Activated T-cell treated with anti-CD3 and anti-CD28 coated beads, Interleukin-2, amount 50 U/mL, for 1 hour (primary cell): ENCODE measurements at regions not wholly inside any gene's neighbourhood (a gene's known extent, or its start where the extent isn't known, plus 50 kb on each side); places are given as distances from the start of the nearest gene placed in this dataset.
"Not testable (repeated sequence)": the region's sequence is repeated elsewhere in the genome, so short reads cannot be mapped to it uniquely, and the experiment has no call there.

ENCODE experiments used
- DNase-seq: peaks from one replicate; pipeline ENCODE4 v3.0.0-alpha.2; 2020

DNA sequence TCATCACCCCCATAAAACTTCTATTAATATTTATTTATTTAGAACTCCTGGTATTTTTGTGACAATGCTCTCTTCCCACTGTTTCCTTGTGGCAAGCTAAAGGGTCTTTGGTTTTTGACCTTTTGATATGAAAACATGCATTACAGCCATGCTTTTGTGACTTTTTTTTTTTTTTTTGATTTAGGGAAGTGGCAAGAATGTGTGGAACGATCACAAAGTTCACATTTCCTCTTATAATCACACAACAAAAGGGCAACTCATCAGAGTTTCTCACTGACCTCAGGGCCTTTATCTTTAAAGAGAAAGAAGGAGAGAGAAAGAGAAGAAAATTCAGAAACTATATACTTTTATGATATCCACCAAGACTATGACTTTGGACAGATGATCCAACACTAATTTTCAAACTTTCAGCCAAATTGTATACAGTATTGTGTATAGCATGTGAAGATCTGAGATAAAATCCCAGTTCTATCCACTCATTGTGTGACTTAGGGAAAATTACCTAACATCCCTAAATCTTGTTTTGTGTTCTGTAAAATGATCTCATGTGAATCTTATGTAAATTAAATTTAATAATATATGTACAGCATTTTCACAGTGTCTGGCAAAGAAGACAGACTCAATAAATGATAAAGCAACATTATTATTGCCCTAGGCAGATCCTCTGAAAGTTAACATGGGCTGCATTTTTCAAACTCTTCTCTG is 106.8 kb upstream of the MARCKS start:
- no peak for DNase-seq

- no peak for DNase-seq
Observed at GRCh38 chr6:113754291-113754690, 102.9 kb upstream of the MARCKS start.

GRCh38 chr6:113755449-113756289 is 101.5 kb upstream of the MARCKS start:
- no peak for DNase-seq

GRCh38 chr6:113756290-113756665 is 100.9 kb upstream of the MARCKS start:
- no peak for DNase-seq

- DNase-seq, result no peak
Observed at GRCh38 chr6:113758214-113758613, 98.9 kb upstream of the MARCKS start.

- DNase-seq, result no peak
Observed at GRCh38 chr6:113758826-113759574, 98.1 kb upstream of the MARCKS start.

DNA sequence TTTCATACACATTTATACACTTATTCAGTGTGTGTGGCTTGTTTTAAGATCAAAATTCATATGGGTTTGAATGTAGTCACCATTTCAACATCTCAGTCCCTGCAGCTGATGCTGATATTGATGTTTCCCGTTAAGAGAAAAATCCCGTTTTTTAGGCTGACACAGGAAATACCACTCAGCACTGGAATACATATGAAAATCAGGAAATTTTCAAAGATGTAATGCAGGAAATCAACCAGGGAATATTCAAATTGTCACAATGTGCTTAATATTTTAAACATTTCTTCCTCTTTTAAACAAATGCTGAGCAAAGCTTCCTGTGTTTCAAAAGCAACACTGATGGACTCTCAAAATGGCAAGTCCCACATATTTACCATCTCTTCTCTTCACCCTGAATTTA is 94.5 kb upstream of the MARCKS start:
- DNase-seq, result no peak

- DNase-seq, result no peak
Observed at GRCh38 chr6:113763311-113763766, 93.8 kb upstream of the MARCKS start.

DNA sequence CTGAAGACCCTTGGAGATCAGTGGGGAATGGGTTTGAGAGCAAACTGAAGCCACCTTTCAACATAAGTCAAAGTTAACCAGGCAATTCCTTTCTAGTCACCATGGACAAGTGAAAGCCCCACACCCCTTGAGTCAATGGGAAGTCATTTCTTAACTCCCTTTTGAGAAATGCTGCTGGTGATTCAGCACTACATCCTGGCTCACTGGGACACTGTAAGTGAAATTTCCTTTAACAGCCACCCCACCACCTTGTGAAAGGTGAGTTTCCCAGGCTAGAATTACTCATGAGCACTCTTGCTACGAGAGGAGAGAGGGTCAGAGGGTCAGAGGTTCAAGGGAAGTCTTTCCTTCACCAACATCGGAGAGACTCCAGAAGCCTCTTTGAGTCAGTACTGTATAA is 93.3 kb upstream of the MARCKS start:
- DNase-seq, result no peak

DNA sequence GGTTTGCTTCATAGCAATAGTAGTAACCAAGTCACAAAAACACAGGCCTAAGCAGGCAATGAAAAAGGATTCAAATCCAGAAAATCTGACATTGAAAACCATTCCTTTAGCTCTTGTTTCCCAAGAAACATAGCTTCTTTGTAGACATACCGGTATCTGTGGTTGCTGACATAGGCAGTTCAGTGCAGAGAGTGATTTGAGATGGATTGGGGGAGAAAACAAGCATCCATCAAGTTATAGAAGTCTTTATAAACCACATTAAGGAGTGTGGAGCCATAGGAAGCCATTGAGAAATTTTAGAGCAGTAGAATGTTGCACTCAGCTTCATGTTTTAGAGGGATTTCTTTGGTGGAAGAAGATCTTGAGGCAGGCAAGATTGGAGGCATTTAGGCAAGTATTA is 91.2 kb upstream of the MARCKS start:
- no peak for DNase-seq

DNA sequence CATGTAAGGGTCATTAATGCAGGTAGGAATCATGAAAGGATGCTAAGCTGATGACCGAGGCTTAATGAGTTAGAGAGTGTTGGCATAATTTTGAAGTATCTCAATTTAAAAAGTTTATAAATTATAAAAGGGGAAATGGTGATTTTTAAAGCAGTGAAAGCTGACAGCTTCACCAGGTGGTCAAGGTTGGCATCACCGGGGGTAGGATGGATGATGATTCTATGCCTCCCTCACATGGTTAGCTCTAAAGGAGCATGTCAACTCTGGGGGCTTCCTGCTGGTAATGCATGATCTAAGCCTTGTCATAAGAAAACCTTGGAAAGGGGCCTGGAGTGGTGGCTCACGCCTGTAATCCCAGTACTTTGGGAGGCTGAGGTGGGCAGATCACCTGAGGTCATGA is 89.2 kb upstream of the MARCKS start:
- DNase-seq, result no peak

GRCh38 chr6:113772961-113773360 is 84.2 kb upstream of the MARCKS start:
- DNase-seq, result no peak

GRCh38 chr6:113774127-113774825 is 82.9 kb upstream of the MARCKS start:
- DNase-seq, result no peak

DNA sequence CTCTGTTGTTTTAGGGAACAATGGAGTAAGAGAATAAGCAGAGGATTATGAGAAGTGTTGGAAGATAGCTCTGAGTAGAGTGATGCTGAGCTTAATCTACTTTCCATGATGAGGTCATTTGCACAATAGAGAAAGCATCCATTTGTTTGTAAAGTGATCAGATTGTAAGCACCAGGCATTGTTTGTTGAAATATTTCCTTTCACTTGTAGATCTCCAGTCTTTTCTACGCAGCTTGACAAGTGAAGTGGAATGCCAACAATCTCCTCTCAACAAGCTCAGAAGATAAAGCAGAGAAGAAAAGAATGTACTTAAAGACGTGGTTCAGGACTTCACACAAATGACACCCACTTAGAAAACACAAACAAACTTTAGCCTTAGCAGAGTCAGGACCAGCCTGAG is 80.1 kb upstream of the MARCKS start:
- no peak for DNase-seq

GRCh38 chr6:113777601-113778000 is 79.5 kb upstream of the MARCKS start:
- no peak for DNase-seq

DNA sequence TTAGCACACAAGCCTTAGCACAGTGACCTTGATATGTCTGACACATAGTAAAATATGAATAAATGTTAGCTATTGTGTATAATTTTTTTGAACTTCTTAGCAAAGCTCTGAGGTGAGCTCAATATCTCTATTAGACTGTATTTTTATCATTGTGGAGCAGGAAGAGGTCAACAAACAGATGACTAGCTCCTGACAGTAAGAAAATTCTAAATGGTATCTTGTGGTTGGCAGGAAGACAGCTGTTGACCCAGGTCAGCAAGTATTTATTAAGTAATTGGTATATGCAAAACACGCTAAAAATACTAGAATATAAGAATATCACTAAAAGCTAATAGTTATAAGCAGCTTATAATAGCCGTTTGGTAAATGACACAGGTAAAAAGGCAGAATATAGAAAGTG is 77.5 kb upstream of the MARCKS start:
- no peak for DNase-seq

- no peak for DNase-seq
Observed at GRCh38 chr6:113782636-113783035, 74.5 kb upstream of the MARCKS start.

DNA sequence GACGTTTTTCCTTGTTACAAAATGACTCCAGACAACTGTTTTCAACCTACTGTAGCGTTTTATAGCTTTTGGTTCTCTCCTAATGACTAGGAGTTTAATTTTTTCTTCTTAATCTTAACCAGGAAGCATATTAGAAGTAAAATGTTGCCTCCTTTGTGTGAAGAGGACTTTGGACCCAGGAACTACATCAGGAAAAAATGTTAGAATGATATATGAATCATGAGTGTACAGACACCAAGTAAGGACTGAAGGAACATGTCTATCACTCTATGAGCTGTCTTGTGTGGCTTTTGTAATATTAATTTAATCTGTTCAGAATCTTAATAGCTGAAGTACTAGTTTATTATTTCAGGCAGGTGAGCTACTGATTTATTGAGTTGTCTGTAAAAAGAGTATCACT is 71.0 kb upstream of the MARCKS start:
- no peak for DNase-seq

GRCh38 chr6:113788586-113788985 is 68.6 kb upstream of the MARCKS start:
- DNase-seq, result no peak

GRCh38 chr6:113791225-113791624 is 65.9 kb upstream of the MARCKS start:
- DNase-seq, result not testable (repeated sequence)

- DNase-seq, result not testable (repeated sequence)
Observed at GRCh38 chr6:113795371-113795770, 61.8 kb upstream of the MARCKS start.

DNA sequence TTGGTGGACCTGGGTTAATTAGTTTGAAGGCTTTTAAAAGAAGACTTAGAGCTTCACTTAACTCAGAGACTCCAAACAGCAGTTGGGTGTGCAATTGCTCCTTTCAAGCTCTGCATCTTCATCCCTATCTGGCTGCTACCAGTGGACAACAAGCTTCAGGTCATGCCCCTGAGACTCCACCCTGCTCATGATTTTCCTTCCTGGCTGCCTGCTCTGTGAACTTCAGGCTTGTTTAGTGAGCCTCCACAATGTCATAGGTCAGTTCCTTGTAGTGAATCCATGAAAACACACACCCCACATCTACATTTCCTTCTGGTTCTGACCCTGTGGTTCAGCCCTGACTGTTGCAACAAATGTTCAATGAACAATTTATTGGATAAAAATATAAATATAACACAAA is 61.1 kb upstream of the MARCKS start:
- DNase-seq, result no peak

GRCh38 chr6:113802779-113803178 is 54.4 kb upstream of the MARCKS start:
- DNase-seq, result no peak
